ENCODE measurements at regions not wholly inside any gene's neighbourhood (a gene's known extent, or its start where the extent isn't known, plus 50 kb on each side); places are given as distances from the start of the nearest gene placed in this dataset.

DNA sequence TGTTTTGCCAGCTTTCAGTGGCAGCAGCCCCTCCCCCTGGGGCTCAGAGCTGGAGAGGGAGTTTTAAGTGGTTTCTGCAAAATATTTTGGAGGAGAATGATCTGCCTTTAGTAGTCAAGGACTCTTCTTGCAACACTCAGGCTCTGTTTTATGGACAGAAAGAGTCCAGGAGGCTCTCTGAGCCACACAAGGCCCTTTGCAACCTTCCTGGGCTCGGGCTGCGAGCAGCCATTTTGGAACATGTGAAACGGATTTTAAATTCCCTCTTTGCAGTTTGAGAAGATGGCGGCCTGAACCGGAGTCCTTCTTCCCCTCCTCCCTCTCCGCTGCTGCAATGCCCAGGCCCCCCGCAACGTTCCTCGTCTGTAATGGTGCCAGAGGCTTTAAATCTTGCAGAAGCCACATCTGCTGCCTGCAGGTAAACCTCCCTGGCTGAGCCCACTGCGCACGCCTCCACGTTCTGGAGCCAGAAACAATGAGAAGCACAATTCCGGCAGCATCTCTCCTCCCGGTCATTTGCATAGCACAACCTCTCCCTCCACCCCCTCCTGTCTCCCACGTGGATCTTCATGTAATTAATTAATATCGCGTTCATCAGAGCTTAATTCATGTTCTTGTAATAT lies 386.1 kb downstream of the SEC14L1 start:
- TF ChIP-seq, protein P1, sequence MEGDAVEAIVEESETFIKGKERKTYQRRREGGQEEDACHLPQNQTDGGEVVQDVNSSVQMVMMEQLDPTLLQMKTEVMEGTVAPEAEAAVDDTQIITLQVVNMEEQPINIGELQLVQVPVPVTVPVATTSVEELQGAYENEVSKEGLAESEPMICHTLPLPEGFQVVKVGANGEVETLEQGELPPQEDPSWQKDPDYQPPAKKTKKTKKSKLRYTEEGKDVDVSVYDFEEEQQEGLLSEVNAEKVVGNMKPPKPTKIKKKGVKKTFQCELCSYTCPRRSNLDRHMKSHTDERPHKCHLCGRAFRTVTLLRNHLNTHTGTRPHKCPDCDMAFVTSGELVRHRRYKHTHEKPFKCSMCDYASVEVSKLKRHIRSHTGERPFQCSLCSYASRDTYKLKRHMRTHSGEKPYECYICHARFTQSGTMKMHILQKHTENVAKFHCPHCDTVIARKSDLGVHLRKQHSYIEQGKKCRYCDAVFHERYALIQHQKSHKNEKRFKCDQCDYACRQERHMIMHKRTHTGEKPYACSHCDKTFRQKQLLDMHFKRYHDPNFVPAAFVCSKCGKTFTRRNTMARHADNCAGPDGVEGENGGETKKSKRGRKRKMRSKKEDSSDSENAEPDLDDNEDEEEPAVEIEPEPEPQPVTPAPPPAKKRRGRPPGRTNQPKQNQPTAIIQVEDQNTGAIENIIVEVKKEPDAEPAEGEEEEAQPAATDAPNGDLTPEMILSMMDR (conservative IDR thresholded peaks at IDR 0.05; ENCODE audit: low read depth, low read length) = no peak
- TF ChIP-seq EZH2phosphoT487 (IDR thresholded peaks at IDR 0.05; ENCODE audit: borderline replicate concordance, low read length) = no peak

Measured in PC-3 (cell line).